Dedifferentiated amniotic fluid mesenchymal stem cell (primary cell): ENCODE measurements at regions not wholly inside any gene's neighbourhood (a gene's known extent, or its start where the extent isn't known, plus 50 kb on each side); places are given as distances from the start of the nearest gene placed in this dataset.
A peak's percentile ranks its signal among the peaks of the same experiment; 100 is the strongest.
"Not testable (repeated sequence)": the region's sequence is repeated elsewhere in the genome, so short reads cannot be mapped to it uniquely, and the experiment has no call there.

Experiments used
- DNase-seq: peaks from one replicate; pipeline ENCODE4 v3.0.0-alpha.2; 2016; ENCODE audit errors: extremely low spot score

DNA sequence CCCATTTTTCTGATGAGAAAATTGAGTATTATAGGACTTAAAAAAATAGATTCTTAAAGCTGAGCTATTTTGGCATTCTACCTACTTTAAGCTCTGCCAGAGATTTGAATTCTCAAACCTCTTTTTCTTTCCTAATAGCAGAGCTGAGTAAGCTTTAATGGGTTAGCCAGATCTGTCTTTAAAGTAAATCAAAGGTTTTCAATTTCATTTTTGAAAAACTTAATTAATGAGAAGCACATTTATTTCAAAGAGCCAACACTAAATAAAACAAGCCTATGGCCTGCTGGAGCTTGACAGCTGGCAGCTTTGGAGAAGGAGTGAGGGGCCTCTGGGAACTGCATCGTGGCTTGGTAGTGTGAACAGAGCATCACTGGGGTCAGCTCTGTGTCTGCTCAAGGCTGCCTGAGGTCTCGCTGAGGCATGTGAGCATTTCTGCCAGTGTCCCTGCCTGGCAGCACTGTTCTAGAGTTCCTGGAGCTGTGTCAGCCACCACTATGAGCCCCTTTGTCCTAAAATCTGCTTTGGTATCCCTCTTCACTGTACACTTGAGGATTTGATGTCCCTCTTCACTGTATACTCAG is 50.4 kb upstream of the PRSS23 start:
- DNase-seq: no peak

DNA sequence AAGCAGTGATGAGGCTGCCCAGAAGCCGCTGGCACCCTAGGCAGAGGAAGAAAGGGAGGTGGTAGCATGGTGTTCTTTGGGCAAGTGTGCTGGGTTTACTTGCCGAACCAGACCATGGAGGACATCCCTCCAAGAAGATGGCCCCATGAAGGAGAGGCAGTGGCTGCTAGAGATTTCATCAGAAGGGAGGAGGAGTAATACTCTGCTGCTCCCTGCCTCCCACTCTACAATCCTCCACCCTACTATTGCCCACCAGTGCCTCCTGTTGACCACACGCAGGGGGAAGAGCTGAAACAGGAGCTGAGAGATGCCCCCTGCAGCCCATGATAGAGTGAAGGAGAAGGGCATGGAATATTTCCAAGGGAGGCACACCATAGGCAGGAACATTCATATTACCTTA is 51.0 kb upstream of the PRSS23 start:
- no peak for DNase-seq

DNA sequence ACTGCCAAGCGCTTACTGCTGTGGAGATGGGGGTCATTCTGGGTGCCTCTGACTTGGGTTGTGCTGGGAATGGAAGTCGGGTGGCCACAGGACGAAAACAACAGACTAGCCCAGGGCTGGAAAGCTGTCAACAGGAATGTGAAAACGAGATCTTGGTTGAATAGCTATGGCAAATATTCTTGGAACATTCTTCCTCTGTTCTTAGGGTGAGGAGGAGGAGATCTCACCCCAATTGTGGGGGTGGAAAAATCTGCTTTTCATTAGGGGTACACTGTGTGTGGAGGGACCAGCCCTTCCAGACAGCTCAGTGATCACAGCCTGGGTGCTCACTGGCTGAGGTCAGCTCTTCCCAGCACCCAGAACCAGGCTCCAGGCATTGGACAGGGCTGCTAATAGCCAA is 52.0 kb upstream of the PRSS23 start:
- DNase-seq: no peak

DNA sequence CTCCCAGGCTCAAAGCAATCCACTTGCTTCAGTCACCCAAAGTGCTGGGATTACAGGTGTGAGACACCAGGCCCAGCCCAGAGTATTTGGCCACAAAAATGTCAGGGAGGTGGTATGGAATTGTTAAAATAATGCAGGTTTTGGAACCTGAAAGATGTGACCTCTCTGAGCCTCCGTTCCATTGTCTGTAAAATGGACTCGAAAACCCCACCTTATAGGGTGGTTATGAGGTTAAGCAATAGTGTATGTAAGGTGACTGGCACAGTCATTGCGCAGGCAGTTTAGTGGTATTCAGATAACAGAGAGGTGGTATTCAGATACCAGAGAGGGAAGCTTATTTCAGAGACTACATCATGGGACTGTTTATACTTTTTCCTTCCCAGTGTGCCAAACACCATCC is 52.5 kb upstream of the PRSS23 start:
- DNase-seq: no peak

DNA sequence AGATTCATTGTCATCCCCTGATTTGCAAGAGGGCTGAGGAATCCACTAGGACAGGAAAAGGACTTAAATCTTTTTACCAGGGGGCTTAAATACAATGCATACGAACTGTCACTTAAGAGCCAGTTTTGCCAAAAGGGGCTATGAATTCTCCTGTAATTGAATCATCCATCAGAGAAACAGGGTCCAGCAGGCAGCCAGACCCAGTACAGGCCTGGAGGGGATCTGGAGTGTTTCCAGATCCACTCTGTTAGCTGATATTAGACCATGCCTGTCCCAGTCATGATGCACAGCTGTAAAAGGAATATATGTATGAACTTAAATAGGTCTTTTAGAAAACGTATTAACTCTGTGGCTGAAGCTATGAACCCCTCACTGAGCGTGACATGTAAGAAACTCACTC is 53.8 kb upstream of the PRSS23 start:
- DNase-seq: no peak

DNA sequence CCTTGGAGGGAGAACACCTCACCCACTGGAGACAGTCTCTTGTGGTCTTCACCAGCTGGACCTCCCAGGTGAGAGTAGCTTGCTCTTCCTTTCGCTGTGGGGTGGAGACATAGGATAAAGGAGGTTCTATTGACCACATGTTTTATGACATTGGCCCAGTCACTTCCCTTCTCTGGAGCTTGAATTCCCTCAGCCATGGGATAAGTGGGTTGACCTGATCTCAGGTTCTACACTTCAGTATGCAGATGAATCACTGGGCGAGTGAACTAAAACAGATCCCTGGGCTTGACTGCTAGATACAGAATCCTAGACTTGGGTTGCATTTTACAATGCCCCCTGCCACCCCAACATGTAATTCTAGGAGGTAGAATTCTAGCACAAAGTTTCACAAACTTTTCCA is 54.8 kb upstream of the PRSS23 start:
- no peak for DNase-seq

DNA sequence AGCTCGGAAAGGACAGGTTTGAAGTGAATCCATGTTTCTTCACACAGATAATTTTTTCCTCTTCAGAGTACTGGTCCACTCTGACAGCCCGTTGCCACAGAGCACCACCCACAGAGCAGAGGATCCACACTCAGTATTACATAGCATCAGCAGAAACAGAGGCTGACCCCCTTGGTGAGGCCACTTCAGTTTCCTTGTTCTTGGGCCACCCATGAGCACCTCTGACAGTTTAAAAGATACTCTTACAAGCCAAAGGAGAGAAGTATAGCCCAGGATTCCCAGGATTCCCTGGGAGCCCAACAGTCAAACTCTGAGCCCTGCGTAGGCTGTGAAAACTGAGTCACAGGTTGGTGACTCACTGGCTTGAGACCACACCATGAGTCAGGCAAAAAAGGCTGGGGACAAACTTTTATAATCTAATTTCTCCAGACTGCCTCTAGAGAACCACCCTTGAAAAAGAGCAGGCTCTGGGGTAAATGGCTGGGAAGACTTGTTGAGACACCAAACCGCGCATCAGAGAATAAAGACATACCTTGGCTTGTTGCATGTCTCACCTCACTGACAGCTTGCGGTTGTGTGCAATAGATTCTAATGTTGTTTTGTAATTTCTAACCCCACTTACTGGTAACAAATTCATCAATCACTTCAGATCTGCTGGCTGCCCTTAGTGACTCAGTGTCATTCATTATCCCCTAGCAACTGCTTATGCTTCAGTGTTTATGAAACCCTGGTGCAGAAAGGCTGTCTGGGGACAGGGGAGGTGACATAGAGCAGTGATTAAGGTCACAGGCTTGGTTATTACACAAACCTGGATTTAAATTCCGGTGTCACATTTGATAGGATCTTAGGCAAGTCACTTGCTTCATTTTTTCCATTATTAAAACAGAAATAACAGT is 56.9 kb upstream of the PRSS23 start:
- peak; percentile 89 for DNase-seq

DNA sequence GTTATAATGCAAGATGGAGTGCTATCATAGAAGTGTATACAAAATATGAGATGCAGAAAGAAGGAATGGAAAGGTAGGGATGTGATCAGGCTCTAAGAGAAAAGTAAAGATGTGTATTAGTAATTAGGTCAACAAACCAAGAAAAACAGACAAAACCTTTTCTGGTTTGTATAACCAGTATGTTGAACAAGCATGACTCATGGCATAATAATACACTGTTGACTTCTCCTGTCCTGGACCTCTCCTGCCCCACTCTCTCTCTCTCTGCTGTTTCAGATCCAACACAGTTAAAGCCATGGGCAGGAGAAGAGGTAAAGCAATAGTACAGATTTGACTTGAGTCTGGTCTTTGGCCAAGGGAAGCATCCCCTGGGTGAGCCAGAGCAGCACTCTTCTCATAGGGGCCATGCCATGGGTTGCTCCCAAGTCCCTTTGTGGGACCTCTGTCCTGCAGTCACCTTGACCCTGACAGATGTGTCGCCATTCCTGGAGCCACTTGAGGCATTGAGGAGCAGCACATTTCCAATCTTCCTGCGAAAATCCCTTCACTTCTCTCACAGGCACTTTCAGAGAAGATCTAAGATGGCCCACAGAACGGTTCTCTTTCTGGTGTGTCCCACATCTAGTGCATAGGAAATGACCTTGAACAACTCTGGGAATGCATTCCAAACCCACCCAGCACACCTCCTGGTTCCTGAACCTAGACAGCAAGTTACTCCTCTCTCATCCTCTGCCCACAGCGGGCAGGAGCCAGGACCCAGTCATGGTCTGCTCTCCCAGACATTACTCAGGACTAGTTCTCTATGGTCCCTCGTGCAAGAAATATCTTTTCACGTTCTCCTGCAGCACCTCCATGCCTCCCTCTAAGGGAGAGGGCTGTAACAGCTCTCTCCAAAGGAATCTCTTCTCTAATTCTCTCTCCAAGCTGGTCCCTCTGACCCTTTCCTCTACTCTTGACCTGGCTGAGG is 58.2 kb upstream of the PRSS23 start:
- DNase-seq: peak; percentile 43

DNA sequence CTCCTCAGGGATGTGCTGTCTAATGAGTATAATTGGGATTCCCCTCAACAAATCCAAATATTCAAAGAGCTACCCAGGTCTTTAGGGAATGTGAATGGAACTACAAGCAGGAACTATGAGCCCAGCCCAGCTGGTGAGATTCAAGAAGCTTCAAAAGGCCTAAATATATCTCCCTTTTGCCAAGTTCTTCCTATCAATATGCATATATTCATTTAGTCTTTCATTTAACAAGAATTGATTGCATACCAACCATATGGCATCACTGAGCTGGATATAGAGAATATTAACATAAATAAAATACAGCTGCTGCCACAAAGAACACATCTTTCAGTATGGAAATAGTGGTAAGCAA is 58.9 kb upstream of the PRSS23 start:
- no peak for DNase-seq

DNA sequence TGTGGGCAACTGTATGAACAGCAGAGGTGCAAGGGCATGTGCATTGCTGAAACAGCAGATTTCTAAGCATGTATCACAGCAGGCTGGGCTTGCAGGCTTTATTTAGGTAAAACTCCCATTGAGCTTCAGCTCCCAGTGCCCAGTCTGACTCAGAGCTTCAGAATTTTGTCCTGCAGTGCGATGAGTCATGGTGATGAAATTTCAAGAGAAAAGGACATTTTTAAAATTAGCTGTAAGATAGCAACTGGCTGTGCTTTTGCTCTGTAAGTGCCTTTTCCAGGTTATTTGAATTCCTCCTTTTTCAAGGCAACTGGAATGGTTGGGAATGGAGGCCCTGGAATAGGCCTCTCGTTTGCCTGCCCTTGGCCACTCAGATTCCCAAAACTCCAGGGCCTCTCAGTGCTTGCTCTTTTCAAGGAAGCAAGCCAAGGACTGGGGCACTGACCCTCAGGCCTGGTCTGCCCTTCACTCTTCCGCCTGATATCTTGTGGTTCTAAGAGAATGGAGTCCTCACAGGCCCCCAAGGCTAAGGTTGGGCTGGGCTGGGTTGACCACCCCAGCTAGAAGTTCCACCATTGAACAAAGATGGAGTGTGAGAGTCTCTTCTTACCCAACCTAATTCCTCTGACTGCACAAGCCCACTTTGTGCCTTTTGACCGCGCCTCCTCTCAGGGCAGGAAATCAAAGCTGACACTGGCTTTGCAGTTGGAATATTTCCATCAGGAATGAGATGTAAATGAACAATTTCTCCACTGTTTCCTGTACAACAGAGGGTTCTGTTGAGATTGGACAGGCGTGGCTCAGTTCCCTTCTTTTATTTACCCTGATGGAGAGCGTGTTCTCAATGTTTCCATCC is 59.5 kb upstream of the PRSS23 start:
- DNase-seq: peak; percentile 96

DNA sequence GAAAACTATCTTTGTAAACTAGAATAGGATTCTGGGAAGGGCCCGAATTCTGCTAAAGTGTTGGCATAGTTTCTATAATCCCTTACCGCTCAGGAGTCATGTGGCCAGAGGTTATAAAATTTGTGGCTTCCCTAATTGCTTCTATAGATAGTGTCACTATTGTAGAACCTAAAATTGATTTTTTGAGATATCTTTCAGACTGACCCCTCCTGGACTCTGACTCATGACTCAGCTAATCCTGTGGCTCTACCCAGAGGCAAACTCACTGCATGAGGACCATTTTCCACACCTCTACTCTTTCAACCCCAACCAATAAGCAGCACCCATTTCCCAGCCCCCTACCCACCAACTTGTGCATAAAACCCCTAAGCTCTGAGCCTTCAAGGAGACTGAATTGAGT is 61.8 kb upstream of the PRSS23 start:
- no peak for DNase-seq

DNA sequence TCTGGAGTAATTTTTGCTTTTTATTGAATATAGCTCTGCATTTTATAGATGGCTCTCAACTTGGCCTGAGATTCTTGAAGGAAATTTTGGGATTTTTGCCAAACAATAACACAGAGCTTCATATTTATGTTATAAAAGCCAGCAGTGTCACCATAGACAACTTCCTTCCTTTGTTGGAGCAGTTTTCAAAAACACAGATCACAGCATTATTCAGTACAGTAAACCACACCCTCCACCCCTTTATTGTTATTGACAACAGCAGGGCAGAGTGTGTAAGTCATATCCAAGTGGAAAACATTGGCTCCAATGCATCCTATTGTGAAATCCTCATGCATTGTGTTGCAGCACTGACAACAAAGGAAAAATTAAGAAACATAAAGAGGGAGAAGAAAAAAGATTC is 62.6 kb upstream of the PRSS23 start:
- peak; percentile 66 for DNase-seq

DNA sequence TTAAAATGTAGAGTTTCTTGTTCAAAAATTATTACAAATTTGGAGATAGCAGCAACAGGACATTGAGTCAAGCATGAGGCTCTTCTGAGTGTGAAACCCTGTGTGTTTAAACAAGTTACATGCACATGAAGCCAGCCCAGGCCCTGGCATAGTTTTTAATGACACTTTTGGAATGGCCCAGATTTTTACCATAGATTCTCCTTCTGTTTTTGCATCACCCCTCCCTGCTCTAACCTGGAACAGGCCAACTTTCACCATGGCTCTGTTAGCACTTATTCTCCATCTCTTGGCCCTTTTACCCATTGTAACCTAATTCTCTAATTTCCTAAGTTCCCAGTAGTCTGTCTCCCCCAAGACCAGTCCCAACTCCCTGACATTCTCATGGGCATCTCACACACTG is 63.1 kb upstream of the PRSS23 start:
- no peak for DNase-seq

DNA sequence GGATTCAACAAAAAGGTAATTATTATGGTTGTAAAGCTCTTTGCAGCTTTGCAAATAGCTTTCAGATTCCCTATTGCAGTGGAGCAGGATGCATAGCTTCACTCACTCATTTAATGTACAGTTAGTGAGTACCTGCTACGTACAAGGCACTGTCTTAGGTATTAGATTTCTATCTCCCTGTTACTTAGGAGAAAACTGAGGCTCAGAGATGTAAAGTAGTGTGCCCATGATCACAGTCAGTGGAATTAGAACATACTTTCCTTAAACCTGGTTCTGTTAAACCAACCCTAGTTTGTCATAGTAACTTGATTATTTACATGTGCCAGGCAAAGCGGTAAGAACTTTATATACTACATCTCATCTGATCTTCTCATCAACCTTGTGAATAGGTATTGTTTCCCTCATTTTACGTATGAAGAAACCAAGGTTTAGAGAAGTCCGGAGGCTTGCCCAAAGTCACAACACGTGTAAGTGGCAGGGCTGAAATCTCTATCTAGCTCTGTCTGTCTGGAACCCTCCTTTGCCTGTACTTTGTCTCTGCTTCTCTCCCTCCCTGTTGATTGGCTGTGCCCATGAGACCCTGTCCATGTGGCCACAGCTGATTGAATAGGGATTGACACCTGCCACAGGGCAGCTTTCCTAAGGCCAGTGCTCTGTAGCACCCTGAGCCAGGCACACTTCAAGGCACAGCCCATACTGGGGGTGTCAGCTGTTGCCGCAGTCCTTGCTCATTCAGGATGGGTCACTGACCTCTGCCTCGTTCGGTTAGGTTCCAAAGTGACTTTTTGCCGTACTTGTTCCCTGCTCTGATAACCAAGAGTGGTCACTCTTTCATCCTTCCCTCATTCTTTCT is 63.8 kb upstream of the PRSS23 start:
- no peak for DNase-seq

DNA sequence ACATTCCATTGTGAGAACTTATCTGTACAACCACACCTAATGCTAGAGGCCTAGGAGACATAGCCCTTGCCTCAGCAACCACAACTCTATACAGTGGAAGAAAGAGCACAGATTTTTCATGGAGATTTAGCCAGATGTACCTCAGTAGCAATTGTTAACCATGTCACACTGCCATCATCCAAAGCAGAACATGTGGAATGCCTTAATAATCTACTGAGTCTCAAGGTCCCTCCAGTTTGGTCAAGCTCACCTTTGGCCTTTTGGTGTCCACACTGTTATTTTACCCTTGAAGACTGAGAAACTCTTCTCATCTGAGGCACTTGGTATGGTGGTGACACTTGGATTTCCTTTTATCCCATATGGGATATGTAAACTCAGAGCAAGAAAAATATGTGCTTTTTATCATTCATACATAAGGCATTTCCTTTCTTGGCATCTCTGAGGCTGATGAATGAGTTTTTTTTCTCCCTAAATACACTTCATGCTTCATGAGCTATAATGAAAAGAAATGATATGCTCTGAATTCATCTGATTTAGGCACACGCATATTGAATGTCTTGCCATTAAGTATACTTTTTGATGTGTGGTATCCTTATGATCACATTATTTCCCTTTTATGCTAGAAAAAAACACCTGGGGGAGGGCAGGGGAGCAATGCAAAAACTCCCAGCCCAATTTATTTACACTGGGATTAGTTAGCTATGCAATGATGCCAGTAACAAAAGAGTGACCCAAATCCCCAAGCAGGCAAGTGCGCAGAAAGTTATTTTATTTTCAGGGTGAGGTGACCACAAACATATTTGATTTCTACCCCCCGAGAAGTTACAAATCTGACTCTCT is 63.3 kb upstream of the ME3 start:
- DNase-seq: peak; percentile 78

DNA sequence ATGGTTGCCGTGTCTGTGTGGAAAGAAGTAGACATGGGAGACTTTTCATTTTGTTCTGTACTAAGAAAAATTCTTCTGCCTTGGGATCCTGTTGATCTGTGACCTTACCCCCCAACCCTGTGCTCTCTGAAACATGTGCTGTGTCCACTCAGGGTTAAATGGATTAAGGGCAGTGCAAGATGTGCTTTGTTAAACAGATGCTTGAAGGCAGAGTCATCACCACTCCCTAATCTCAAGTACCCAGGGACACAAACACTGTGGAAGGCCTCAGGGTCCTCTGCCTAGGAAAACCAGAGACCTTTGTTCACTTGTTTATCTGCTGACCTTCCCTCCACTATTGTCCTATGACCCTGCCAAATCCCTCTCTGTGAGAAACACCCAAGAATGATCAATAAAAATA is 60.3 kb upstream of the ME3 start:
- DNase-seq: not testable (repeated sequence)

DNA sequence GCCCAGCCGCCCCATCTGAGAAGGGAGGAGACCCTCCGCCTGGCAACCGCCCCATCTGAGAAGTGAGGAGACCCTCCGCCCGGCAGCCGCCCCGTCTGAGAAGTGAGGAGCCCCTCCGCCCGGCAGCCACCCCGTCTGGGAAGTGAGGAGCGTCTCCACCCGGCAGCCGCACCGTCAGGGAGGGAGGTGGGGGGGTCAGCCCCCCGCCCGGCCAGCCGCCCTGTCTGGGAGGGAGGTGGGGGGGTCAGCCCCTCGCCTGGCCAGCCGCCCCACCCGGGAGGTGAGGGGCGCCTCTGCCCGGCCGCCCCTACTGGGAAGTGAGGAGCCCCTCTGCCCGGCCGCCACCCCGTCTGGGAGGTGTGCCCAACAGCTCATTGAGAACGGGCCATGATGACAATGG is 59.9 kb upstream of the ME3 start:
- DNase-seq: not testable (repeated sequence)

DNA sequence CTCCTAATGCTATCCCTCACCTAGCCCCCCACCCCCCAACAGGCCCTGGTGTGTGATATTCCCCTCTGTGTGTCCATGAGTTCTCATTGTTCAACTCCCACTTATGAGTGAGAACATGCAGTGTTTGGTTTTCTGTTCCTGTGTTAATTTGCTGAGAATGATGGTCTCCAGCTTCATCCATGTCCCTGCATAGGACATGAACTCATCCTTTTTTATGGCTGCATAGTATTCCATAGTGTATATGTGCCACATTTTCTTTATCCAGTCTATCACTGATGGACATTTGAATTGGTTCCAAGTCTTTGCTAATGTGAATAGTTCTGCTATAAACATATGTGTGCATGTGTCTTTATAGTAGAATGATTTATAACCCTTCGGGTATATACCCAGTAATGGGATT is 57.2 kb upstream of the ME3 start:
- not testable (repeated sequence) for DNase-seq

DNA sequence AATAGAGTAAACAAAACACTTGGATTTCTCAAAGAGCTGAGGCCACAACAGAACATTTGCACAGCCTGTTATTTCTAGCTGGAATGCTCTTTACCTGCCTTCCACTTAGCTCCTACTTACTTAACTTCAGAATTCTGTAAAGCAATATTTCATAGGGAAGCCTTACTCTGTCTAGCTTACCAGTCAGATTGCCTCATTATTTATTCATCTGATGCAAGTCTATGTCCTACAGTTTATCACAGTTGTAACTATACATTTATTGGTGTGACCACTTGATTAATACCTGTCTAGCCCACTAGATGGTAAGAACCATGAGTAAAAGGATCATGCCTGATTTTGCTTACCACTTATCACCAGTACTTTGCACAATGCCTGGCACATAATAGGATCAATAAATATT is 56.1 kb upstream of the ME3 start:
- no peak for DNase-seq
